ENCODE measurements at regions not wholly inside any gene's neighbourhood (a gene's known extent, or its start where the extent isn't known, plus 50 kb on each side); places are given as distances from the start of the nearest gene placed in this dataset.

DNA sequence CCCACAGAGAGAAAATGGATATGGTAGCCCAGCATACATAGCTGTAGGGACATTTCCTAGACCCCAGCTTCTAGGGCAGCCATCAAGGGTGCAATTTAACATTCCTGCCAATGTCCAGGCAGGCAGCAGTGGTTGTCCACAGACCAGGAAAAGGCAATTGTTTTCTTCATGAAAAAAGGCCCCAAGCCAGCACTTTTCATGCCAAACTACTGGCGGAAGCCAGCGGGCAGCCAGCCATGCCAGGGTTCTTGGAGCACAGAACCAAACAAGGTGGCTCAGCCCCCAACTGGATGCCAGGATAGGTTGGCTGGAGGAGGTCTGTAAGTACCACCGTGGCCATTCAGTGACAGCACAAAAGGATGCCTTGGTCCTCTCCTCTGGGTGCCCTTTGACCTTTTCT lies 94.6 kb downstream of the BANF2 start:
- H3K4me1 Mint-ChIP-seq = no peaks in the 10 kb centered on the region
- Histone ChIP-seq H3K27me3 (ENCODE audit: control insufficient read depth, insufficient read depth, low read length) (no peaks in the 10 kb centered on the region), H3K36me3 (ENCODE audit: control insufficient read depth, insufficient read depth, low read length) (no peaks in the 10 kb centered on the region), H3K4me3 (ENCODE audit: low read length) (no peak overlapping the region), H3K27ac (ENCODE audit: low read length) (no peak overlapping the region), H3K4me1 (ENCODE audit: control insufficient read depth, insufficient read depth, low read length) (no peaks in the 10 kb centered on the region), H3K9me3 (ENCODE audit: control insufficient read depth, insufficient read depth, low read length) (no peaks in the 10 kb centered on the region)
- H3K27me3 Mint-ChIP-seq (ENCODE audit: low read depth in 2 of 2) = peaks cover 6 to 9% of the 10 kb centered on the region in 2 donors
- no peak for TF ChIP-seq CTCF (IDR thresholded peaks at IDR 0.05)
- DNase-seq = no peak
- 92% methylated on average over 3 of the region's 3 CpGs for WGBS (ENCODE audit: insufficient coverage)
- H3K9me3 Mint-ChIP-seq = no peaks in the 10 kb centered on the region
- no peaks in the 10 kb centered on the region for H3K36me3 Mint-ChIP-seq
- no peak overlapping the region for H3K4me3 Mint-ChIP-seq
- intact Hi-C loops (cut with micrococcal nuclease) = no loop called here
- no peak for ATAC-seq
- no peak overlapping the region for H3K27ac Mint-ChIP-seq

DNA sequence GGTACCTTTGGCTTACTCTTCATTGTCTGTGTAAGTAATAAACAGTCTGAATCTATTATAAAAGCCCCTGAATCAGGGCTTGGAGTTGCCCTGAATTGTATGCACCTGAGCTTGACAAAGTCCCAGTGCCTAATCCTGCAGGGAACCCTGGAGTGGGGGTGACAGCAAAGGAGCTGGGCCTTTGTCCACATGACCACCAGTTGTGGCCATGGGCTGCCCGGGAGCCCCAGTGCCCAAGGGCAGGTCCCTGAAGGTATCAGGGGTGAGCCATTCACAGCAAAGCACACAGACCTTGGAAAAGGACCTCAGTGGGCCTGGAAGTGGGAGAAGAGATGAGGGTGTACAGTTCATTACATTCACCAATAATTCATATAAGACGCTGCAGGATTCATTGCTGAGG lies 94.2 kb downstream of the BANF2 start:
- TF ChIP-seq CTCF (IDR thresholded peaks at IDR 0.05) = no peak
- Histone ChIP-seq H3K4me3 (ENCODE audit: low read length) (no peak overlapping the region), H3K27ac (ENCODE audit: low read length) (no peak overlapping the region), H3K9me3 (ENCODE audit: control insufficient read depth, insufficient read depth, low read length) (no peaks in the 10 kb centered on the region), H3K4me1 (ENCODE audit: control insufficient read depth, insufficient read depth, low read length) (no peaks in the 10 kb centered on the region), H3K36me3 (ENCODE audit: control insufficient read depth, insufficient read depth, low read length) (no peaks in the 10 kb centered on the region), H3K27me3 (ENCODE audit: control insufficient read depth, insufficient read depth, low read length) (no peaks in the 10 kb centered on the region)
- 96% methylated on average over 2 of the region's 2 CpGs for WGBS (ENCODE audit: insufficient coverage)
- Mint-ChIP-seq H3K27ac (no peak overlapping the region), H3K9me3 (no peaks in the 10 kb centered on the region), H3K4me3 (no peak overlapping the region), H3K27me3 (ENCODE audit: low read depth in 2 of 2) (peaks cover 6 to 9% of the 10 kb centered on the region in 2 donors), H3K36me3 (no peaks in the 10 kb centered on the region), H3K4me1 (no peaks in the 10 kb centered on the region)
- ATAC-seq = no peak
- DNase-seq = no peak
- intact Hi-C loops (cut with micrococcal nuclease) = no loop called here

DNA sequence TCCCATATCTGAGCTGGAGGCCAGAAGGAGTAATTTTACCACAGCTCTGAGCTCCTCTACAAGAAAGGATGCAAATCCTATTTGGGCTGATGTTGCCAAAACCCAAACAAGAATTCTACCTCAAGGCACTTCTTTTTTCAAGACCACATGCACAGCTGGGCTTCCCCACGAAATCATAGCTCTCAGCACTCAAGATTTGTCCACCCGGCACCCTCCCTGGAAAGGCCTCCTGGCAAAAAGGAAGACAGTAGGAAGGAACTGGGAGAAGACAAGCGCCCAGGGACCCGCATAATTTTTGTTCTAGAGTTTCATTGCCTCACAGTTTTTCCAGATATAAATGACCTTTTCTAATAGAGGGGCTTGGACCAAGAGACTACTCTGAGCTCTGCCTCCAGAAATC lies 90.5 kb downstream of the BANF2 start:
- DNase-seq (no peak), ATAC-seq (no peak)
- Mint-ChIP-seq H3K27ac (no peak overlapping the region), H3K4me3 (no peak overlapping the region), H3K27me3 (ENCODE audit: low read depth in 2 of 2) (peaks cover 0 to 3% of the 10 kb centered on the region in 2 donors), H3K9me3 (no peaks in the 10 kb centered on the region), H3K36me3 (no peaks in the 10 kb centered on the region), H3K4me1 (no peaks in the 10 kb centered on the region)
- H3K36me3 ChIP-seq (ENCODE audit: control insufficient read depth, insufficient read depth, low read length) = no peaks in the 10 kb centered on the region
- no peaks in the 10 kb centered on the region for H3K4me1 ChIP-seq (ENCODE audit: control insufficient read depth, insufficient read depth, low read length)
- intact Hi-C loops (cut with micrococcal nuclease) = no loop called here
- 83% methylated on average over 4 of the region's 4 CpGs for WGBS (ENCODE audit: insufficient coverage)
- no peak overlapping the region for H3K4me3 ChIP-seq (ENCODE audit: low read length)
- H3K27ac ChIP-seq (ENCODE audit: low read length) = no peak overlapping the region
- TF ChIP-seq CTCF (IDR thresholded peaks at IDR 0.05) = no peak
- H3K9me3 ChIP-seq (ENCODE audit: control insufficient read depth, insufficient read depth, low read length) = no peaks in the 10 kb centered on the region
- no peaks in the 10 kb centered on the region for H3K27me3 ChIP-seq (ENCODE audit: control insufficient read depth, insufficient read depth, low read length)

DNA sequence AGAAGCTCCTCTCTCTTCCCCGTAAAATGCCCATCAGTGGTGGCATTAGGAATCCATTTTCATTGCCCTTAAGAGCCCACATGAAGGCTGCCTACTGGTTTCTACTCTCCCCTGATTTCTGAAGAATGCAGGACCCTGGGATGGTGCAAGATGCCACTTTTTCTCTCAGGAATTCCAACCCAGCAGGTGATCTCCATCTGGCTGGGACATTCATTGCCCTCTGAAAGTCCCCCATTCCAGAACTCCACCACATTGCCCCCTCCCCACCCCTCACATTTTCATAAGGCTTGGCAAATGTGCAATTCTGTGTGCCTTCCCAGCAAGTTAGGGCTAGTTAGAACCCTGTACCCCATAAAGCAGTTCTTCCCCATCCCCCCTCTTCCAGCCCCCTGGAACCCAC lies 88.0 kb downstream of the BANF2 start:
- Histone ChIP-seq H3K4me1 (ENCODE audit: control insufficient read depth, insufficient read depth, low read length) (no peaks in the 10 kb centered on the region), H3K36me3 (ENCODE audit: control insufficient read depth, insufficient read depth, low read length) (no peaks in the 10 kb centered on the region), H3K27ac (ENCODE audit: low read length) (no peak overlapping the region), H3K9me3 (ENCODE audit: control insufficient read depth, insufficient read depth, low read length) (no peaks in the 10 kb centered on the region), H3K4me3 (ENCODE audit: low read length) (no peak overlapping the region), H3K27me3 (ENCODE audit: control insufficient read depth, insufficient read depth, low read length) (no peaks in the 10 kb centered on the region)
- no peak for TF ChIP-seq CTCF (IDR thresholded peaks at IDR 0.05)
- H3K27me3 Mint-ChIP-seq (ENCODE audit: low read depth in 2 of 2) = peaks cover 0 to 7% of the 10 kb centered on the region in 2 donors
- no peaks in the 10 kb centered on the region for H3K9me3 Mint-ChIP-seq
- no peak for DNase-seq
- WGBS (ENCODE audit: insufficient coverage) = 92% methylated on average over 1 of the region's 1 CpG
- no peak overlapping the region for H3K4me3 Mint-ChIP-seq
- no peaks in the 10 kb centered on the region for H3K4me1 Mint-ChIP-seq
- H3K36me3 Mint-ChIP-seq = no peaks in the 10 kb centered on the region
- intact Hi-C loops (cut with micrococcal nuclease) = no loop called here
- no peak for ATAC-seq
- no peak overlapping the region for H3K27ac Mint-ChIP-seq
